K562 (cell line): ENCODE measurements at regions not wholly inside any gene's neighbourhood (a gene's known extent, or its start where the extent isn't known, plus 50 kb on each side); places are given as distances from the start of the nearest gene placed in this dataset.
A peak's percentile ranks its signal among the peaks of the same experiment; 100 is the strongest.

Source experiments
- HMGXB4 ChIP-seq: sonication (generic); formaldehyde crosslinking; IDR thresholded peaks from 2 replicates; pipeline ENCODE4 v1.8.1; 2023; ENCODE audit warnings: mild to moderate bottlenecking, missing genetic modification reagents
- MAFG ChIP-seq: fragments of 450-650 bp; conservative IDR thresholded peaks from 2 replicates; pipeline ENCODE4 v1.6.1; 2016; ENCODE audit warnings: missing genetic modification characterization, missing compliant biosample characterization
- NCOA1 ChIP-seq: fragments of 450-650 bp; IDR thresholded peaks from 2 replicates; pipeline ENCODE4 v1.6.1; 2016; ENCODE audit warnings: low read depth
- NFE2 ChIP-seq: IDR thresholded peaks from 2 replicates; pipeline ENCODE4 v1.6.1; 2014; ENCODE audit warnings: antibody characterized with exemption, low read depth
- NR1H2 ChIP-seq: sonication (generic); formaldehyde crosslinking; IDR thresholded peaks from 2 replicates; pipeline ENCODE4 v1.4.0; 2020; ENCODE audit warnings: mild to moderate bottlenecking, missing genetic modification reagents
- PTRF ChIP-seq: fragments of 450-650 bp; IDR thresholded peaks from 2 replicates; pipeline ENCODE4 v1.6.1; 2016; ENCODE audit warnings: mild to moderate bottlenecking, missing genetic modification characterization, missing compliant biosample characterization
- TFAM ChIP-seq: fragments of 250-450 bp; sonication (Bioruptor Pico); conservative IDR thresholded peaks from 2 replicates; pipeline ENCODE4 v1.5.0; 2021; ENCODE audit warnings: mild to moderate bottlenecking, moderate library complexity
- ZFX ChIP-seq: sonication (generic); formaldehyde crosslinking; IDR thresholded peaks from 2 replicates; pipeline ENCODE4 v1.8.0; 2022; ENCODE audit warnings: mild to moderate bottlenecking, missing genetic modification reagents, moderate library complexity
- ZMIZ1 ChIP-seq, 2 experiments: fragments of 150-350 bp in 1 of 2; IDR thresholded peaks; 2 replicates each; pipeline ENCODE4 v1.6.1; 2012 to 2016; ENCODE audit warnings: low read depth in 2 of 2, low read length in 2 of 2, mild to moderate bottlenecking in 1 of 2, moderate library complexity in 1 of 2
- ZNF184 ChIP-seq: sonication (generic); formaldehyde crosslinking; IDR thresholded peaks from 2 replicates; pipeline ENCODE4 v1.5.0; 2020; ENCODE audit warnings: missing genetic modification reagents
- ZNF511 ChIP-seq: sonication (generic); formaldehyde crosslinking; IDR thresholded peaks from 2 replicates; pipeline ENCODE4 v1.8.0; 2022; ENCODE audit warnings: mild to moderate bottlenecking, missing genetic modification reagents
- ZNF644 ChIP-seq: fragments of 200-800 bp; sonication (Bioruptor generic); IDR thresholded peaks from 2 replicates; pipeline ENCODE4 v1.6.1; 2016; ENCODE audit warnings: low read depth, missing genetic modification characterization, missing compliant biosample characterization

DNA sequence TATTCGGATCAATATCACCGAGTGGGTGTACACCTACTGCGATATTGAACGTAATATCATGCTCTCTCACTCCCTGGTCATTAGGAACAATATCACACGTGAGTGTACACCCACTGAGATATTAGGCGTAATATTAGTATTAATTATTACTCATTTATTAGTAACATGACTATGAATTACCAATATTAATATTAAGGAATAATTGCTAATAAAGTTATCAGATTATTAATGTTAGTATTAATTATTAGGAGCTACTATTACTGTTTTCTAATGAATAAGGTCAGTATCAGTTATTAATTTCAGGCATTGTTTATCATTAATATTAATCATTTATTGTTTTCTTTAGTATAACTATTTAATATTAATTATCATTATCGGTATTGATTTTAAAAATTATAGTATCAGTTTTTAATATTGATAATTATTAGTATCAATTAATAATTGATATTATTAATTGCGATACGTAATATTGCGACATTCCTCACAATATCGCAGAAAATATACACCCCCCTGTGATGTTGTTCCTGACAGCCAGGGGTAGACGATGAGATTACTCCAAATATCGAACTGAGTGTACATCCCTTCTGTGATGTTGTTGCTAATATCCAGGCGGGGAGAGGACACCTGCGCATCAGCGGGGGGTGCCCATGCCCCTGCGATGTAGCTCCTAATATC lies 84.2 kb downstream of the DAPL1 start (continued):
- no peak for TF ChIP-seq PTRF (tag)
- TF ChIP-seq ZNF511 (CRISPR knock-in tag) = no peak
- no peak for TF ChIP-seq ZMIZ1 (IDR thresholded peaks at IDR 0.05; ENCODE audit: low read depth in 2 of 2, low read length in 2 of 2)
- TF ChIP-seq NR1H2 = no peak
- TF ChIP-seq ZNF184 (CRISPR knock-in tag) = no peak
- TF ChIP-seq TFAM (CRISPR knock-in tag) = no peak
- TF ChIP-seq ZNF644 (tag) = no peak
- TF ChIP-seq ZFX = peak; percentile 26; the same call in 1 of the 2 replicates
- TF ChIP-seq NCOA1 = no peak
- TF ChIP-seq HMGXB4 (CRISPR knock-in tag) = no peak
- no peak for TF ChIP-seq MAFG (tag)
- no peak for TF ChIP-seq NFE2
